ENCODE measurements at regions not wholly inside any gene's neighbourhood (a gene's known extent, or its start where the extent isn't known, plus 50 kb on each side); places are given as distances from the start of the nearest gene placed in this dataset.
"Not testable (repeated sequence)": the region's sequence is repeated elsewhere in the genome, so short reads cannot be mapped to it uniquely, and the experiment has no call there.

DNA sequence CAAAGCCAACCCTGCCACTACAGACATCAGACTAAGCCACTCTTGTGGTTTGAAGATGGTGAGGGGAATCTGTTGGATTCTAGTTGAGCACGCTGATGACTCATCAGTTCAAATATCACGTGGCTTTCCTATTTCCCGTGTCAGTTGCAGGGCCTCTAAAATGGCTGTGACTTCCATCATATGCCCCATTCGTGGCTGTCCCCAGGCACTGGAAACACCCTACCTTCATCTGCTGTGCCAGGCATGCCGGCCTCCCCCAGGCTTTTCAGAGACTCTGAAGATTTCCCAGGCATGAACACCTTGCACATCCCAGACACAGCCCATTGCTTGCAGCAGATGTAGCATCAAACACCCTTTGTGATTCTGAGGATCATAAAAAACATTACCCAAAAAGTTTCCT is 659.9 kb downstream of the UQCRFS1 start:
- H3K4me3 Mint-ChIP-seq = no peak overlapping the region
- ChIA-PET POLR2A (no interaction called here), CTCF (no interaction called here)
- H3K36me3 Mint-ChIP-seq (ENCODE audit: low read depth) = no peaks in the 10 kb centered on the region
- no peaks in the 10 kb centered on the region for H3K27me3 Mint-ChIP-seq
- peaks cover 2% of the 10 kb centered on the region for H3K9me3 Mint-ChIP-seq
- H3K27ac Mint-ChIP-seq = no peak overlapping the region
- ATAC-seq (peak; percentile 64), DNase-seq (peak; percentile 25)
- TF ChIP-seq, protein P1, sequence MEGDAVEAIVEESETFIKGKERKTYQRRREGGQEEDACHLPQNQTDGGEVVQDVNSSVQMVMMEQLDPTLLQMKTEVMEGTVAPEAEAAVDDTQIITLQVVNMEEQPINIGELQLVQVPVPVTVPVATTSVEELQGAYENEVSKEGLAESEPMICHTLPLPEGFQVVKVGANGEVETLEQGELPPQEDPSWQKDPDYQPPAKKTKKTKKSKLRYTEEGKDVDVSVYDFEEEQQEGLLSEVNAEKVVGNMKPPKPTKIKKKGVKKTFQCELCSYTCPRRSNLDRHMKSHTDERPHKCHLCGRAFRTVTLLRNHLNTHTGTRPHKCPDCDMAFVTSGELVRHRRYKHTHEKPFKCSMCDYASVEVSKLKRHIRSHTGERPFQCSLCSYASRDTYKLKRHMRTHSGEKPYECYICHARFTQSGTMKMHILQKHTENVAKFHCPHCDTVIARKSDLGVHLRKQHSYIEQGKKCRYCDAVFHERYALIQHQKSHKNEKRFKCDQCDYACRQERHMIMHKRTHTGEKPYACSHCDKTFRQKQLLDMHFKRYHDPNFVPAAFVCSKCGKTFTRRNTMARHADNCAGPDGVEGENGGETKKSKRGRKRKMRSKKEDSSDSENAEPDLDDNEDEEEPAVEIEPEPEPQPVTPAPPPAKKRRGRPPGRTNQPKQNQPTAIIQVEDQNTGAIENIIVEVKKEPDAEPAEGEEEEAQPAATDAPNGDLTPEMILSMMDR (IDR thresholded peaks at IDR 0.05) = no peak
- H3K4me1 Mint-ChIP-seq (ENCODE audit: low read depth) = peaks cover 14% of the 10 kb centered on the region
- intact Hi-C loops (cut with micrococcal nuclease) = no loop called here

DNA sequence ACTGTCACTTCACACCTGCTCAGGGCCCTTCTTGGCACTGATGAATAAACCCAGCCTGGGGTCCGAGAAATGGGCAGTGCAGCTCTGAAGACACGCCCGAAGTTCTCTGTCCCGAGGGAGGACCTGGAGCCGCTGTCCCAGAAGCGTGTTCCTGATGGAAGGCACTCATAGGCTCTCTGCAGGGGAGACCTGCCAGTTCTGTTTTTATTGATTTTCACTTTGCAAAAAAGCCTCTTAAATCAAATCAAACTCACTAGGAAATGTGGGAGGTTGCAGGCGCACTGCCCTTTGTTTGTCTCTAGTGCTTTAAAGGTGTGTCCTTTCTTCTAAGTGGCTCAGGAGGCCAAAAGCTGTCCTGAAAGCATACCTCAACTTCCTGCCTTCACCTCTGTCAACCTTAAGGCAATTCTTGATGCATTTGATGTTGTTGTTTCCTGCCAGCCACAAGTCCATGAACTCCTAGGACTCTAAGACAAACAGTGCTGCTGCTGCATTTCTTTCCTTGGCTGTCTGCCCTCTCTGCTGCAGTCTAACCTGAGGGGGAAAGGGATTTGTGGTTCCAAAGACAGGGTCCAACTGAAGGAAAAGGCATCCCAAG is 663.2 kb downstream of the UQCRFS1 start:
- TF ChIP-seq, protein P1 (IDR thresholded peaks at IDR 0.05) = no peak
- ChIA-PET POLR2A (no interaction called here), CTCF (no interaction called here)
- Mint-ChIP-seq H3K9me3 (peaks cover 2% of the 10 kb centered on the region), H3K4me3 (no peak overlapping the region), H3K36me3 (ENCODE audit: low read depth) (no peaks in the 10 kb centered on the region), H3K4me1 (ENCODE audit: low read depth) (peaks cover 14% of the 10 kb centered on the region), H3K27ac (no peak overlapping the region), H3K27me3 (no peaks in the 10 kb centered on the region)
- intact Hi-C loops (cut with micrococcal nuclease) = no loop called here
- ATAC-seq = no peak
- no peak for DNase-seq

DNA sequence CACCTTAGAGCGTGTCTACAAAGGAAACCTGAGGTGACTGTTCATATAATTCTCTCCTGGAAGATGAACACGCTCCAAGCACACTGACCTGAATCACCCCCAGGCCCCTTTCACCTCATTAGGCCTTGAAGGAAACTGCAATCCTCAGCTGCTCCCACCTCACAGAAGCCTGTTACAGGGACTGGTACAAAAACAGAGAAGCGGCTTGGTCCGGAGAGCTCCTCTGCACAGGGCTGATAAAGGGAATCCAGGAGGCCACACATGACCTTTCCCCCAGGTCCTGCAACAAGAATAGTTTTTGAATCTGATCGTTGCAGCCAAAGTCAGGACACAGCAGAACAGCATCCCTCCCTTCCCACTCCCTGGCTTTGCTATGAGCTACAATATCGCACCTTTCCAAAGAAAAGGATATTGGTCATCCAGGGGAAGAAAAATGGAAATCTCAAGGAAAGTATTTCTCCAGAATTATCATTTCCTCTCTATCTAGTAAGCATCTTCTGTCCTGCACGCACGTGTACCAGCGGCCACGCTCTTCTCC is 666.7 kb downstream of the UQCRFS1 start:
- Mint-ChIP-seq H3K4me1 (ENCODE audit: low read depth) (peaks cover 5% of the 10 kb centered on the region), H3K27ac (no peak overlapping the region), H3K9me3 (no peaks in the 10 kb centered on the region), H3K27me3 (no peaks in the 10 kb centered on the region), H3K36me3 (ENCODE audit: low read depth) (no peaks in the 10 kb centered on the region), H3K4me3 (no peak overlapping the region)
- POLR2A ChIA-PET = no interaction called here
- intact Hi-C loops (cut with micrococcal nuclease) = no loop called here
- ATAC-seq (no peak), DNase-seq (no peak)
- TF ChIP-seq, protein P1 (IDR thresholded peaks at IDR 0.05) = no peak
- CTCF ChIA-PET = no interaction called here

DNA sequence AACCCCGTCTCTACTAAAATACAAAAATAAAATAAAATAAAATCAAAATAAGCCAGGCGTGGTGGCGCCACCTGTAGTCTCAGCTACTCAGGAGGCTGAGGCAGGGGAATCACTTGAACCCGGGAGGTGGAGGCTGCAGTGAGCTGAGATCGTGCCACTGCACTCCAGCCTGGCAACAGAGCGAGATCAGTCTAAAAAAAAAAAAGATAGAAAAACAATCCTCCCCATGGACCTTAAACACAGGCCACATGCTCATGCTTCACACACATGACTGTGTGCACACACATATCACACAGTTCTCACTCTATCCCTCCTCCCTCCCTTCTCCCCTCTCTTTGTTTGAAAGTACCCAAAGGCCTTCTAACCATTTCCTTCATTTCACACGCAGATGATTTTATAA is 667.6 kb downstream of the UQCRFS1 start:
- H3K27ac Mint-ChIP-seq; H3K36me3 Mint-ChIP-seq (ENCODE audit: low read depth); H3K9me3 Mint-ChIP-seq; H3K27me3 Mint-ChIP-seq; H3K4me1 Mint-ChIP-seq (ENCODE audit: low read depth); H3K4me3 Mint-ChIP-seq; DNase-seq; intact Hi-C loops (cut with micrococcal nuclease); POLR2A ChIA-PET; ATAC-seq: not testable (repeated sequence)
- CTCF ChIA-PET = interaction anchor here (0.9 kb wide), 1 partner anchor 25 kb away, joined by 5 read pairs; no protein-coding TSS in a partner anchor

DNA sequence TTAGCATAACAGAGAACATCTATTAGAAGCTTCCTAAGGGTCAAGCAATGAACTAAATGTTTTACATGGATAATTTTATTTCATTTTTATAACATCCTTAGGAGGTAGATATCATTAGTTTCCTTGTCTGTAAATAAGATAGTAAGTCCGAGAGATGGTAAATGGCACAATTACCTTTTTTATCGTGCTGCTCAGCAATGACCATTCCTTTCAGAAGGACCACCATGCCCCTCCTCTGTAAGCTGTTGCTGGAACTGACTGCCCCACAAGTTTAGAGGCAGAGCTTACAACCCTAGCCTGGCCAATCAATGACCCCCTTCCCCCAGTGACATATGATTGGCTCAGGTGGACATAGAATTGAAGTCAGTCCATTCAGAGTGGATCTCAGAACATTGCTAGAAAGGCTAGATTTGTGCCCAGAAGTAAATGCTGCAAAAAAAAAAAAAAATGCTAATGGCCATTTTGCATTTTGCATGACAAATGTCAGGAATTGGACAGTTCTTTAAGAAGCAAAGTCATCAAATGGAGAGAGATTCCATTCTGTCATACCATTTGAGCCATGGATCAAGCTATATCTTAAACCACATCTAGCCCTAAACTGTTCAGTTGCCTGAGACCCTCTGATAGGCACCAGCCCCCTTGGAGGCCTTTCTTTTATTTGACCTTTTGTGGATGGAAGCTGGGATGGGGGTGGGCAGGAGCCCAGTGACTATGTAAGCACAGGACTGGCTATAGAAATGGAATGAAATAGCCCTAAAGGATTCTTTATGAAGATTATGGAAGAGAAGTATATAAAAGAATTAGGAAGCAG is 668.3 kb downstream of the UQCRFS1 start:
- Mint-ChIP-seq H3K27me3 (no peaks in the 10 kb centered on the region), H3K27ac (no peak overlapping the region), H3K9me3 (no peaks in the 10 kb centered on the region), H3K4me1 (ENCODE audit: low read depth) (peaks cover 2% of the 10 kb centered on the region), H3K36me3 (ENCODE audit: low read depth) (no peaks in the 10 kb centered on the region), H3K4me3 (no peak overlapping the region)
- ChIA-PET POLR2A (no interaction called here), CTCF (interaction anchor here (0.9 kb wide), 1 partner anchor 26 kb away, joined by 5 read pairs; no protein-coding TSS in a partner anchor)
- TF ChIP-seq, protein P1 (IDR thresholded peaks at IDR 0.05) = no peak
- intact Hi-C loops (cut with micrococcal nuclease) = no loop called here
- ATAC-seq = no peak
- no peak for DNase-seq

Measured in activated CD8-positive, alpha-beta T cell treated with anti-CD3 and anti-CD28 coated beads for 36 hours (primary cell).